Prostate gland (tissue), 2 donors: ENCODE measurements at regions not wholly inside any gene's neighbourhood (a gene's known extent, or its start where the extent isn't known, plus 50 kb on each side); places are given as distances from the start of the nearest gene placed in this dataset.

Source experiments
- CTCF ChIP-seq, 4 experiments: fragments of 200-600 bp in 2 of 4; fragments of 450-650 bp in 2 of 4; sonication (generic) in 2 of 4; IDR thresholded peaks; 1 replicate in 3 of 4; 2 replicates in 1 of 4; pipeline ENCODE4 v1.5.1; 2016 to 2019; ENCODE audit warnings: antibody characterized with exemption in 4 of 4, mild to moderate bottlenecking in 2 of 4, moderate library complexity in 2 of 4
- POLR2AphosphoS5 ChIP-seq: sonication (generic); formaldehyde crosslinking; IDR thresholded peaks from one replicate; pipeline ENCODE4 v1.6.1; 2017; ENCODE audit warnings: antibody characterized with exemption

GRCh38 chr5:124157320-124157719, 589.1 kb downstream of the ZNF608 start:
- TF ChIP-seq CTCF (IDR thresholded peaks at IDR 0.05) (no peak), POLR2AphosphoS5 (no peak)
